ENCODE measurements at regions not wholly inside any gene's neighbourhood (a gene's known extent, or its start where the extent isn't known, plus 50 kb on each side); places are given as distances from the start of the nearest gene placed in this dataset.

DNA sequence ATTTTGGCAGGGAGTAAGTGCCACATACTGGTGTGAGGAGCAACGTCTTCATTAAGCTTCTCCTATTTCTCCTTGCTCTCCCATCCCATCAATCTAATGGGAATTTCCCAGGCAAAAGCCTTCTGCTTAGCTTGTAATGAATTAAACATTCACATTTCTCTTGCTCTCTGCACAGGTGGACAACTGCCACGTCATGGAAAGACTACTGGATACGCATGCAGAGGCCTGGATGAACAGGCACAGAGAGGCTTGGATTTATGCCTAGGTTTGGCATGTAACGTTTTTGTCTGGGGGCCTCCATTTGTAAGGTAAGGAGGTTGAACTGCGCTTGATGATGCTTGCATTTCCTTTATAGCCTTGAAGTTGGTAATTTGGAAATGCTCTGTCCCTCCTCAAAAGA lies 374.8 kb downstream of the KLF12 start:
- H3K4me2 ChIP-seq (ENCODE audit: low read length) = no peak overlapping the region
- no peaks in the 10 kb centered on the region for H4K20me1 ChIP-seq (ENCODE audit: insufficient read depth)
- no peaks in the 10 kb centered on the region for H3K27me3 ChIP-seq (ENCODE audit: insufficient read depth, low read depth, low read length)
- no peak overlapping the region for H2AFZ ChIP-seq (ENCODE audit: low read depth, low read length)
- H3K79me2 ChIP-seq (replicated peaks; ENCODE audit: insufficient read depth, low read length) = no peaks in the 10 kb centered on the region
- H3K27ac ChIP-seq (ENCODE audit: low read length) = no peak overlapping the region
- H3K36me3 ChIP-seq (ENCODE audit: insufficient read depth, low read length) = peaks cover 13% of the 10 kb centered on the region
- no peak overlapping the region for H3K9ac ChIP-seq (ENCODE audit: low read length)
- no peaks in the 10 kb centered on the region for H3K9me2 ChIP-seq (ENCODE audit: insufficient read depth, low read length)
- no peaks in the 10 kb centered on the region for H3K9me3 ChIP-seq (ENCODE audit: low read length)
- TF ChIP-seq EZH2 (IDR thresholded peaks at IDR 0.05; ENCODE audit: borderline replicate concordance, insufficient read depth, low read length, poor library complexity, severe bottlenecking) (no peak), EP300 (conservative IDR thresholded peaks at IDR 0.05; ENCODE audit: poor library complexity, severe bottlenecking) (no peak), RAD21 (conservative IDR thresholded peaks at IDR 0.05) (no peak)
- no peak overlapping the region for H3K4me3 ChIP-seq (ENCODE audit: low read length)
- no peaks in the 10 kb centered on the region for H3F3A ChIP-seq (ENCODE audit: insufficient read depth, low read length, poor library complexity, severe bottlenecking)

DNA sequence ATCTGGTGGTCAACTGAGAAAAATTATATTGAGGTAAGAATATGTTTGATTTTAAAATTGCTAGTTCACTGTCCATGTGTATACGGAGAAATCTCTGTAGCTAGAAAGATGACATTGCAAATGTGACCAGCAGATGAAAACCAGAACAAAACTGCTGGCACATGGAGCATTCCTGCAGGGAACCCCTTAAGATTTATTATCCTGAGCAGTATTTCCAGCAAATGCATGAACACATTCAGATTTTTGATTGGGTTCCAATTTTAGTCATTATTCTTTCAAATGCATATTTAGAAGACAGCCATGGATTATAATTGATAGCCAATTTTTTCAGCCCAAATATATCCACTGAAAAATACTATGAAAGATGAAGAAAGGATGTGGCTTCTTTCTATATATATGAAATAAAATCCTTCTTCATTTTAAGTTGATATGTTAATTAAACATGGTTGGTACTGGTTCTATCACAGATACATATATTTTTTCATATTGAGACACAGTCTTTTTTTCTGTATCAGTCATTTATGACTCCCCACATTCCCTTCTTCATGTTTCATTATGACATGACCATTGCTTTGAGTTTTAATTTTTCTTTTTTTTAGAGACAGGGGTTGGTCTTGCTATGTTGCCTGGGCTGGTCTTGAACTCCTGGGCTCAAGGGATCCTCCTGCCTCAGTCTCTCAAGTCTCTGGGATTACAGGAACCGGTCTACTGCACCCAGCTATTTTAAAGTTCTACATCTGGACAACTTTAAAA lies 376.5 kb downstream of the KLF12 start:
- H3K4me3 ChIP-seq (ENCODE audit: low read length) = no peak overlapping the region
- no peaks in the 10 kb centered on the region for H3F3A ChIP-seq (ENCODE audit: insufficient read depth, low read length, poor library complexity, severe bottlenecking)
- no peaks in the 10 kb centered on the region for H4K20me1 ChIP-seq (ENCODE audit: insufficient read depth)
- H3K9ac ChIP-seq (ENCODE audit: low read length) = no peak overlapping the region
- no peaks in the 10 kb centered on the region for H3K27me3 ChIP-seq (ENCODE audit: insufficient read depth, low read depth, low read length)
- no peaks in the 10 kb centered on the region for H3K9me2 ChIP-seq (ENCODE audit: insufficient read depth, low read length)
- H2AFZ ChIP-seq (ENCODE audit: low read depth, low read length) = no peak overlapping the region
- no peaks in the 10 kb centered on the region for H3K79me2 ChIP-seq (replicated peaks; ENCODE audit: insufficient read depth, low read length)
- no peak overlapping the region for H3K27ac ChIP-seq (ENCODE audit: low read length)
- TF ChIP-seq EZH2 (IDR thresholded peaks at IDR 0.05; ENCODE audit: borderline replicate concordance, insufficient read depth, low read length, poor library complexity, severe bottlenecking) (no peak), MXI1 (conservative IDR thresholded peaks at IDR 0.05; ENCODE audit: poor library complexity, severe bottlenecking) (no peak), SMC3 (conservative IDR thresholded peaks at IDR 0.05; ENCODE audit: poor library complexity) (no peak), TAF1 (IDR thresholded peaks at IDR 0.05; ENCODE audit: low read depth) (no peak), EP300 (conservative IDR thresholded peaks at IDR 0.05; ENCODE audit: poor library complexity, severe bottlenecking) (no peak), RAD21 (conservative IDR thresholded peaks at IDR 0.05) (no peak), POLR2AphosphoS5 (IDR thresholded peaks at IDR 0.05) (no peak)
- TF ChIP-seq, protein P1, sequence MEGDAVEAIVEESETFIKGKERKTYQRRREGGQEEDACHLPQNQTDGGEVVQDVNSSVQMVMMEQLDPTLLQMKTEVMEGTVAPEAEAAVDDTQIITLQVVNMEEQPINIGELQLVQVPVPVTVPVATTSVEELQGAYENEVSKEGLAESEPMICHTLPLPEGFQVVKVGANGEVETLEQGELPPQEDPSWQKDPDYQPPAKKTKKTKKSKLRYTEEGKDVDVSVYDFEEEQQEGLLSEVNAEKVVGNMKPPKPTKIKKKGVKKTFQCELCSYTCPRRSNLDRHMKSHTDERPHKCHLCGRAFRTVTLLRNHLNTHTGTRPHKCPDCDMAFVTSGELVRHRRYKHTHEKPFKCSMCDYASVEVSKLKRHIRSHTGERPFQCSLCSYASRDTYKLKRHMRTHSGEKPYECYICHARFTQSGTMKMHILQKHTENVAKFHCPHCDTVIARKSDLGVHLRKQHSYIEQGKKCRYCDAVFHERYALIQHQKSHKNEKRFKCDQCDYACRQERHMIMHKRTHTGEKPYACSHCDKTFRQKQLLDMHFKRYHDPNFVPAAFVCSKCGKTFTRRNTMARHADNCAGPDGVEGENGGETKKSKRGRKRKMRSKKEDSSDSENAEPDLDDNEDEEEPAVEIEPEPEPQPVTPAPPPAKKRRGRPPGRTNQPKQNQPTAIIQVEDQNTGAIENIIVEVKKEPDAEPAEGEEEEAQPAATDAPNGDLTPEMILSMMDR (IDR thresholded peaks at IDR 0.05; ENCODE audit: poor library complexity, severe bottlenecking) = no peak
- TF ChIP-seq, protein P2, sequence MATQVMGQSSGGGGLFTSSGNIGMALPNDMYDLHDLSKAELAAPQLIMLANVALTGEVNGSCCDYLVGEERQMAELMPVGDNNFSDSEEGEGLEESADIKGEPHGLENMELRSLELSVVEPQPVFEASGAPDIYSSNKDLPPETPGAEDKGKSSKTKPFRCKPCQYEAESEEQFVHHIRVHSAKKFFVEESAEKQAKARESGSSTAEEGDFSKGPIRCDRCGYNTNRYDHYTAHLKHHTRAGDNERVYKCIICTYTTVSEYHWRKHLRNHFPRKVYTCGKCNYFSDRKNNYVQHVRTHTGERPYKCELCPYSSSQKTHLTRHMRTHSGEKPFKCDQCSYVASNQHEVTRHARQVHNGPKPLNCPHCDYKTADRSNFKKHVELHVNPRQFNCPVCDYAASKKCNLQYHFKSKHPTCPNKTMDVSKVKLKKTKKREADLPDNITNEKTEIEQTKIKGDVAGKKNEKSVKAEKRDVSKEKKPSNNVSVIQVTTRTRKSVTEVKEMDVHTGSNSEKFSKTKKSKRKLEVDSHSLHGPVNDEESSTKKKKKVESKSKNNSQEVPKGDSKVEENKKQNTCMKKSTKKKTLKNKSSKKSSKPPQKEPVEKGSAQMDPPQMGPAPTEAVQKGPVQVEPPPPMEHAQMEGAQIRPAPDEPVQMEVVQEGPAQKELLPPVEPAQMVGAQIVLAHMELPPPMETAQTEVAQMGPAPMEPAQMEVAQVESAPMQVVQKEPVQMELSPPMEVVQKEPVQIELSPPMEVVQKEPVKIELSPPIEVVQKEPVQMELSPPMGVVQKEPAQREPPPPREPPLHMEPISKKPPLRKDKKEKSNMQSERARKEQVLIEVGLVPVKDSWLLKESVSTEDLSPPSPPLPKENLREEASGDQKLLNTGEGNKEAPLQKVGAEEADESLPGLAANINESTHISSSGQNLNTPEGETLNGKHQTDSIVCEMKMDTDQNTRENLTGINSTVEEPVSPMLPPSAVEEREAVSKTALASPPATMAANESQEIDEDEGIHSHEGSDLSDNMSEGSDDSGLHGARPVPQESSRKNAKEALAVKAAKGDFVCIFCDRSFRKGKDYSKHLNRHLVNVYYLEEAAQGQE (IDR thresholded peaks at IDR 0.05; ENCODE audit: borderline replicate concordance) = no peak
- H3K4me2 ChIP-seq (ENCODE audit: low read length) = no peak overlapping the region
- no peaks in the 10 kb centered on the region for H3K9me3 ChIP-seq (ENCODE audit: low read length)
- H3K36me3 ChIP-seq (ENCODE audit: insufficient read depth, low read length) = peaks cover 7% of the 10 kb centered on the region

Data from neural cell (in vitro differentiated cells).